ENCODE measurements at regions not wholly inside any gene's neighbourhood (a gene's known extent, or its start where the extent isn't known, plus 50 kb on each side); places are given as distances from the start of the nearest gene placed in this dataset.

DNA sequence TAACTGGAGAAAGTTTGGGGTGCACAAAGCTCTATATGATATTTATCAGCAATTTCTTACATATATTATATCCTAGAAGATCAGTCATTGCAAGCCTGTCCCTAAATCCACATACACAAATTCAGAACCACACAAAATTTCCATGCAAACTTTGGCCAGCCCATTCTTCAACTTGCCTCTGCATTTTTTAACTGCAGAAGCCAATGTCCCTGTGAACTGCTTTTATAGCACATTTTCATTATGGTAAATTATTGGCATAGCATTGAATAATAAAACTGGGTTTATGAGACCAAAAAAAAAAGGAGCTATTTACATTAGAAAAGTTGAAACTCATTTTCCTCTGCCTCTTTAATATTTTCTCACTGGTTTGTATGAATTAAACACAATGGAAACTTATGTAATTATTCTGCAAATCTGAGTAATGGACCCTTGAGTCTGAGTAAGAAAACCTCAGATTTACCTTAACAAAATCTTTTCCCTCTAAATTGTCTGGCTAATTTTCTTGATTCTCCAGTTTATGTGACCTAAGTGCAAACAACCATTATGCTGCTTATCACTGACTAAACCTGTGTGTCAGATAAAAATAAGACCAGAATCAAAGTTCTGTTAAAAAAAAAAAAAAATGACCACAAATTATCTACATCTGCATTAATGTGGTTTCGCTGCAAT lies 398.9 kb downstream of the EFNA5 start:
- TF ChIP-seq, protein P1, sequence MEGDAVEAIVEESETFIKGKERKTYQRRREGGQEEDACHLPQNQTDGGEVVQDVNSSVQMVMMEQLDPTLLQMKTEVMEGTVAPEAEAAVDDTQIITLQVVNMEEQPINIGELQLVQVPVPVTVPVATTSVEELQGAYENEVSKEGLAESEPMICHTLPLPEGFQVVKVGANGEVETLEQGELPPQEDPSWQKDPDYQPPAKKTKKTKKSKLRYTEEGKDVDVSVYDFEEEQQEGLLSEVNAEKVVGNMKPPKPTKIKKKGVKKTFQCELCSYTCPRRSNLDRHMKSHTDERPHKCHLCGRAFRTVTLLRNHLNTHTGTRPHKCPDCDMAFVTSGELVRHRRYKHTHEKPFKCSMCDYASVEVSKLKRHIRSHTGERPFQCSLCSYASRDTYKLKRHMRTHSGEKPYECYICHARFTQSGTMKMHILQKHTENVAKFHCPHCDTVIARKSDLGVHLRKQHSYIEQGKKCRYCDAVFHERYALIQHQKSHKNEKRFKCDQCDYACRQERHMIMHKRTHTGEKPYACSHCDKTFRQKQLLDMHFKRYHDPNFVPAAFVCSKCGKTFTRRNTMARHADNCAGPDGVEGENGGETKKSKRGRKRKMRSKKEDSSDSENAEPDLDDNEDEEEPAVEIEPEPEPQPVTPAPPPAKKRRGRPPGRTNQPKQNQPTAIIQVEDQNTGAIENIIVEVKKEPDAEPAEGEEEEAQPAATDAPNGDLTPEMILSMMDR (IDR thresholded peaks at IDR 0.05): no peak
- no peak for TF ChIP-seq EP300 (IDR thresholded peaks at IDR 0.05)

All from stomach (tissue), 4 donors.